GM18867 (cell line): ENCODE measurements at regions not wholly inside any gene's neighbourhood (a gene's known extent, or its start where the extent isn't known, plus 50 kb on each side); places are given as distances from the start of the nearest gene placed in this dataset.

ENCODE experiments used
- ATAC-seq: cut with Tn5 transposase; IDR thresholded peaks from one replicate; pipeline ENCODE4 v1.9.1; 2021; ENCODE audit warnings: mild to moderate bottlenecking, moderate library complexity; ENCODE audit not compliant: unreplicated experiment

- no peak for ATAC-seq
These were observed 152.7 kb downstream of the TBXT start for GRCh38 chr6:166014966-166015365.

- no peak for ATAC-seq
These were observed 157.3 kb downstream of the TBXT start for GRCh38 chr6:166010136-166010960.

GRCh38 chr6:166009385-166010031, 158.1 kb downstream of the TBXT start:
- ATAC-seq: no peak

- ATAC-seq: no peak
These were observed 158.9 kb downstream of the TBXT start for GRCh38 chr6:166008441-166009369.

GRCh38 chr6:166007349-166008263, 160.0 kb downstream of the TBXT start:
- no peak for ATAC-seq

GRCh38 chr6:166006900-166007301, 160.8 kb downstream of the TBXT start:
- no peak for ATAC-seq

GRCh38 chr6:166005944-166006899, 161.4 kb downstream of the TBXT start:
- ATAC-seq: no peak

GRCh38 chr6:166005401-166005943, 162.2 kb downstream of the TBXT start:
- no peak for ATAC-seq

GRCh38 chr6:166004876-166005275, 162.8 kb downstream of the TBXT start:
- ATAC-seq: no peak

- ATAC-seq: no peak
These were observed 163.2 kb downstream of the TBXT start for GRCh38 chr6:166004471-166004870.

GRCh38 chr6:166003569-166003968, 164.1 kb downstream of the TBXT start:
- ATAC-seq: no peak

GRCh38 chr6:166001359-166001758, 166.3 kb downstream of the TBXT start:
- ATAC-seq: no peak

GRCh38 chr6:165999279-165999678, 168.4 kb downstream of the TBXT start:
- ATAC-seq: no peak

GRCh38 chr6:165998072-165998471, 169.6 kb downstream of the TBXT start:
- ATAC-seq: no peak

GRCh38 chr6:165991341-165991740, 176.3 kb downstream of the TBXT start:
- no peak for ATAC-seq

GRCh38 chr6:165990216-165990615, 177.4 kb downstream of the TBXT start:
- ATAC-seq: no peak

- no peak for ATAC-seq
These were observed 178.7 kb downstream of the TBXT start for GRCh38 chr6:165988757-165989456.

GRCh38 chr6:165988302-165988756, 179.3 kb downstream of the TBXT start:
- no peak for ATAC-seq
